ENCODE measurements at regions not wholly inside any gene's neighbourhood (a gene's known extent, or its start where the extent isn't known, plus 50 kb on each side); places are given as distances from the start of the nearest gene placed in this dataset.

DNA sequence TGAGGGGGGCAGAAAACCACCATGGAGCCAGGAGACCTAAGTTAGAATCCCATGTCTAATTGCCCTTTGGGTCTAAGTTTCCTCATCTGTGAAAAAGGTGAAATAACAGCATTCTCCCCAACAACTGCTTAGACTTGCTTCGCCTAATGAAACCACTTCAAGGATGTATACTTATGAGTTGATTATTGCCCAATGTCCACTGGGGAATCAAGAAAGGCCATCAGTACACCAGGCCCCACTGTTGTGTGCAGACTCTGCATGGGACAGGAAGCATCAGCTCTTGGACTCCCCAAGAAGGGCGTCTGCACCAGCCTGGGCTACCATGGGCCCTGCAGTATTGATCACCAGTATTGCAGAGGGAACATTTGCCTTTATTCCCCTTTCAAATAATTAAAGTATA, 189.6 kb downstream of the MAFB start:
- H3K27ac ChIP-seq (ENCODE audit: low read depth): no peak overlapping the region
- H3K4me1 Mint-ChIP-seq: peaks cover 14% of the 10 kb centered on the region; the same call in 2 of the 3 replicates
- H3K27ac Mint-ChIP-seq: no peak overlapping the region
- H3K27me3 ChIP-seq (ENCODE audit: insufficient read depth): no peaks in the 10 kb centered on the region
- H3K4me1 ChIP-seq (ENCODE audit: insufficient read depth): no peaks in the 10 kb centered on the region
- no peak overlapping the region for H3K4me3 ChIP-seq
- H4K20me1 ChIP-seq (replicated peaks; ENCODE audit: insufficient read depth): no peaks in the 10 kb centered on the region
- H3K4me3 Mint-ChIP-seq: no peak overlapping the region
- no peak for ATAC-seq
- no peak for TF ChIP-seq POLR2AphosphoS5 (IDR thresholded peaks at IDR 0.05; ENCODE audit: low read depth)
- no peak for TF ChIP-seq EZH2phosphoT487 (IDR thresholded peaks at IDR 0.05; ENCODE audit: unreplicated experiment)
- TF ChIP-seq NANOG (IDR thresholded peaks at IDR 0.05; ENCODE audit: borderline replicate concordance): no peak
- TF ChIP-seq, protein P1, sequence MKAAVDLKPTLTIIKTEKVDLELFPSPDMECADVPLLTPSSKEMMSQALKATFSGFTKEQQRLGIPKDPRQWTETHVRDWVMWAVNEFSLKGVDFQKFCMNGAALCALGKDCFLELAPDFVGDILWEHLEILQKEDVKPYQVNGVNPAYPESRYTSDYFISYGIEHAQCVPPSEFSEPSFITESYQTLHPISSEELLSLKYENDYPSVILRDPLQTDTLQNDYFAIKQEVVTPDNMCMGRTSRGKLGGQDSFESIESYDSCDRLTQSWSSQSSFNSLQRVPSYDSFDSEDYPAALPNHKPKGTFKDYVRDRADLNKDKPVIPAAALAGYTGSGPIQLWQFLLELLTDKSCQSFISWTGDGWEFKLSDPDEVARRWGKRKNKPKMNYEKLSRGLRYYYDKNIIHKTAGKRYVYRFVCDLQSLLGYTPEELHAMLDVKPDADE (IDR thresholded peaks at IDR 0.05): no peak
- H2AFZ ChIP-seq: no peak overlapping the region
- peaks cover 4% of the 10 kb centered on the region for H3K27me3 Mint-ChIP-seq (ENCODE audit: insufficient read depth, low read depth, poor library complexity)
- H3K4me2 ChIP-seq: no peak overlapping the region
- no peaks in the 10 kb centered on the region for H3F3A ChIP-seq (replicated peaks; ENCODE audit: low read depth)
- 0 out of 2 replicates have a peak, but pooled peaks cover 1% of the 10 kb centered on the region for H3K9me2 ChIP-seq (ENCODE audit: insufficient read depth)
- H3K9me3 Mint-ChIP-seq: no peaks in the 10 kb centered on the region
- DNase-seq (ENCODE audit: low spot score): no peak
- H3K36me3 Mint-ChIP-seq (ENCODE audit: low read depth): no peaks in the 10 kb centered on the region
- H3K79me2 ChIP-seq (replicated peaks; ENCODE audit: insufficient read depth): no peaks in the 10 kb centered on the region
- H3K36me3 ChIP-seq (ENCODE audit: insufficient read depth): no peaks in the 10 kb centered on the region

DNA sequence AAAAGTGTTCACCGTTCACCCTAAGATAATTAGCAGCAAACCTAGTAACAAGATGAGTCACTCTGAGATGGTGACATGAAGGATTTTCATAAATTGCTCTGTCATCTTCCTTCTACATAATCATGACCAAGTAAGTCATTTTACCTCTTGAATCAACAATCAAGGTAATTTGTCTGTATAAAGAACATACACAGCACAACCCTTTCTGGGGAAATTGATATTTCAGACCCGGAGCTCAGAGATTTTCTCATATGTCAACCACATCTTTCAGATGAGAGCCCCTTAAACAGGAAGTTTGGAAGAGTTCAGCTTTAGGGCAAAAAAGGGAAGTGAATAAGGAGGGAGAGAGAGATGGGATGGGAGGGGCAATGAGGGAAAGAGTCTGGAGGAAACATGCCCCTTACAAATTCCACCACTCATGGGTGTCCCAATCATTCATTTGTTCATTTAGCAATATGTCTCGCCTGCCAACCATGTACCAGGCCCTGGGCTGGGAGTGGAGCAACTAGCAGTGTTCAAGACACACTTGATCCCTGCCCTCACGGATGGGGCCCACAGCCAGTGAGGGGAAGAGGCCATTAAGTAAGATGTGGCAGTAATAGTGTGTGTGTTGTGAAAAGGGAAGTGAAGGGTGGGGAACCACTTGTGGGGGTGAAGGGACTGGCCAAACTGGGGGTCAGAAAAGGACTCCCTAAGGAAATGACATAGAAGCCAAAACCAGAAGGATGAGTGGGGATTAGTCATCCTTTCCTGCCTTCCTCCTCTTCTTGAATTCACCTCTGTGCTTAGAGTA, 190.9 kb downstream of the MAFB start:
- Mint-ChIP-seq H3K4me3 (no peak overlapping the region), H3K9me3 (no peaks in the 10 kb centered on the region), H3K27ac (no peak overlapping the region), H3K4me1 (peaks cover 7% of the 10 kb centered on the region; the same call in 2 of the 3 replicates), H3K36me3 (ENCODE audit: low read depth) (no peaks in the 10 kb centered on the region), H3K27me3 (ENCODE audit: insufficient read depth, low read depth, poor library complexity) (peaks cover 4% of the 10 kb centered on the region)
- Histone ChIP-seq H3K4me3 (no peak overlapping the region), H3K9me2 (ENCODE audit: insufficient read depth) (0 out of 2 replicates have a peak, but pooled peaks cover 3% of the 10 kb centered on the region), H3K27me3 (ENCODE audit: insufficient read depth) (no peaks in the 10 kb centered on the region), H3K4me1 (ENCODE audit: insufficient read depth) (no peaks in the 10 kb centered on the region), H2AFZ (no peak overlapping the region), H3K4me2 (no peak overlapping the region), H3K27ac (ENCODE audit: low read depth) (no peak overlapping the region), H3F3A (replicated peaks; ENCODE audit: low read depth) (no peaks in the 10 kb centered on the region), H3K79me2 (replicated peaks; ENCODE audit: insufficient read depth) (no peaks in the 10 kb centered on the region), H4K20me1 (replicated peaks; ENCODE audit: insufficient read depth) (no peaks in the 10 kb centered on the region), H3K36me3 (ENCODE audit: insufficient read depth) (no peaks in the 10 kb centered on the region)
- ATAC-seq: no peak
- DNase-seq (ENCODE audit: low spot score): no peak
- TF ChIP-seq ZNF331 (CRISPR knock-in tag; IDR thresholded peaks at IDR 0.05; ENCODE audit: low read depth) (no peak), POLR2AphosphoS5 (IDR thresholded peaks at IDR 0.05; ENCODE audit: low read depth) (no peak), EZH2 (IDR thresholded peaks at IDR 0.05; ENCODE audit: low read depth, unreplicated experiment) (no peak), ZNF114 (CRISPR knock-in tag; IDR thresholded peaks at IDR 0.05) (no peak)
- TF ChIP-seq, protein P2, sequence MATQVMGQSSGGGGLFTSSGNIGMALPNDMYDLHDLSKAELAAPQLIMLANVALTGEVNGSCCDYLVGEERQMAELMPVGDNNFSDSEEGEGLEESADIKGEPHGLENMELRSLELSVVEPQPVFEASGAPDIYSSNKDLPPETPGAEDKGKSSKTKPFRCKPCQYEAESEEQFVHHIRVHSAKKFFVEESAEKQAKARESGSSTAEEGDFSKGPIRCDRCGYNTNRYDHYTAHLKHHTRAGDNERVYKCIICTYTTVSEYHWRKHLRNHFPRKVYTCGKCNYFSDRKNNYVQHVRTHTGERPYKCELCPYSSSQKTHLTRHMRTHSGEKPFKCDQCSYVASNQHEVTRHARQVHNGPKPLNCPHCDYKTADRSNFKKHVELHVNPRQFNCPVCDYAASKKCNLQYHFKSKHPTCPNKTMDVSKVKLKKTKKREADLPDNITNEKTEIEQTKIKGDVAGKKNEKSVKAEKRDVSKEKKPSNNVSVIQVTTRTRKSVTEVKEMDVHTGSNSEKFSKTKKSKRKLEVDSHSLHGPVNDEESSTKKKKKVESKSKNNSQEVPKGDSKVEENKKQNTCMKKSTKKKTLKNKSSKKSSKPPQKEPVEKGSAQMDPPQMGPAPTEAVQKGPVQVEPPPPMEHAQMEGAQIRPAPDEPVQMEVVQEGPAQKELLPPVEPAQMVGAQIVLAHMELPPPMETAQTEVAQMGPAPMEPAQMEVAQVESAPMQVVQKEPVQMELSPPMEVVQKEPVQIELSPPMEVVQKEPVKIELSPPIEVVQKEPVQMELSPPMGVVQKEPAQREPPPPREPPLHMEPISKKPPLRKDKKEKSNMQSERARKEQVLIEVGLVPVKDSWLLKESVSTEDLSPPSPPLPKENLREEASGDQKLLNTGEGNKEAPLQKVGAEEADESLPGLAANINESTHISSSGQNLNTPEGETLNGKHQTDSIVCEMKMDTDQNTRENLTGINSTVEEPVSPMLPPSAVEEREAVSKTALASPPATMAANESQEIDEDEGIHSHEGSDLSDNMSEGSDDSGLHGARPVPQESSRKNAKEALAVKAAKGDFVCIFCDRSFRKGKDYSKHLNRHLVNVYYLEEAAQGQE (IDR thresholded peaks at IDR 0.05; ENCODE audit: unreplicated experiment): no peak
- TF ChIP-seq, protein P3, sequence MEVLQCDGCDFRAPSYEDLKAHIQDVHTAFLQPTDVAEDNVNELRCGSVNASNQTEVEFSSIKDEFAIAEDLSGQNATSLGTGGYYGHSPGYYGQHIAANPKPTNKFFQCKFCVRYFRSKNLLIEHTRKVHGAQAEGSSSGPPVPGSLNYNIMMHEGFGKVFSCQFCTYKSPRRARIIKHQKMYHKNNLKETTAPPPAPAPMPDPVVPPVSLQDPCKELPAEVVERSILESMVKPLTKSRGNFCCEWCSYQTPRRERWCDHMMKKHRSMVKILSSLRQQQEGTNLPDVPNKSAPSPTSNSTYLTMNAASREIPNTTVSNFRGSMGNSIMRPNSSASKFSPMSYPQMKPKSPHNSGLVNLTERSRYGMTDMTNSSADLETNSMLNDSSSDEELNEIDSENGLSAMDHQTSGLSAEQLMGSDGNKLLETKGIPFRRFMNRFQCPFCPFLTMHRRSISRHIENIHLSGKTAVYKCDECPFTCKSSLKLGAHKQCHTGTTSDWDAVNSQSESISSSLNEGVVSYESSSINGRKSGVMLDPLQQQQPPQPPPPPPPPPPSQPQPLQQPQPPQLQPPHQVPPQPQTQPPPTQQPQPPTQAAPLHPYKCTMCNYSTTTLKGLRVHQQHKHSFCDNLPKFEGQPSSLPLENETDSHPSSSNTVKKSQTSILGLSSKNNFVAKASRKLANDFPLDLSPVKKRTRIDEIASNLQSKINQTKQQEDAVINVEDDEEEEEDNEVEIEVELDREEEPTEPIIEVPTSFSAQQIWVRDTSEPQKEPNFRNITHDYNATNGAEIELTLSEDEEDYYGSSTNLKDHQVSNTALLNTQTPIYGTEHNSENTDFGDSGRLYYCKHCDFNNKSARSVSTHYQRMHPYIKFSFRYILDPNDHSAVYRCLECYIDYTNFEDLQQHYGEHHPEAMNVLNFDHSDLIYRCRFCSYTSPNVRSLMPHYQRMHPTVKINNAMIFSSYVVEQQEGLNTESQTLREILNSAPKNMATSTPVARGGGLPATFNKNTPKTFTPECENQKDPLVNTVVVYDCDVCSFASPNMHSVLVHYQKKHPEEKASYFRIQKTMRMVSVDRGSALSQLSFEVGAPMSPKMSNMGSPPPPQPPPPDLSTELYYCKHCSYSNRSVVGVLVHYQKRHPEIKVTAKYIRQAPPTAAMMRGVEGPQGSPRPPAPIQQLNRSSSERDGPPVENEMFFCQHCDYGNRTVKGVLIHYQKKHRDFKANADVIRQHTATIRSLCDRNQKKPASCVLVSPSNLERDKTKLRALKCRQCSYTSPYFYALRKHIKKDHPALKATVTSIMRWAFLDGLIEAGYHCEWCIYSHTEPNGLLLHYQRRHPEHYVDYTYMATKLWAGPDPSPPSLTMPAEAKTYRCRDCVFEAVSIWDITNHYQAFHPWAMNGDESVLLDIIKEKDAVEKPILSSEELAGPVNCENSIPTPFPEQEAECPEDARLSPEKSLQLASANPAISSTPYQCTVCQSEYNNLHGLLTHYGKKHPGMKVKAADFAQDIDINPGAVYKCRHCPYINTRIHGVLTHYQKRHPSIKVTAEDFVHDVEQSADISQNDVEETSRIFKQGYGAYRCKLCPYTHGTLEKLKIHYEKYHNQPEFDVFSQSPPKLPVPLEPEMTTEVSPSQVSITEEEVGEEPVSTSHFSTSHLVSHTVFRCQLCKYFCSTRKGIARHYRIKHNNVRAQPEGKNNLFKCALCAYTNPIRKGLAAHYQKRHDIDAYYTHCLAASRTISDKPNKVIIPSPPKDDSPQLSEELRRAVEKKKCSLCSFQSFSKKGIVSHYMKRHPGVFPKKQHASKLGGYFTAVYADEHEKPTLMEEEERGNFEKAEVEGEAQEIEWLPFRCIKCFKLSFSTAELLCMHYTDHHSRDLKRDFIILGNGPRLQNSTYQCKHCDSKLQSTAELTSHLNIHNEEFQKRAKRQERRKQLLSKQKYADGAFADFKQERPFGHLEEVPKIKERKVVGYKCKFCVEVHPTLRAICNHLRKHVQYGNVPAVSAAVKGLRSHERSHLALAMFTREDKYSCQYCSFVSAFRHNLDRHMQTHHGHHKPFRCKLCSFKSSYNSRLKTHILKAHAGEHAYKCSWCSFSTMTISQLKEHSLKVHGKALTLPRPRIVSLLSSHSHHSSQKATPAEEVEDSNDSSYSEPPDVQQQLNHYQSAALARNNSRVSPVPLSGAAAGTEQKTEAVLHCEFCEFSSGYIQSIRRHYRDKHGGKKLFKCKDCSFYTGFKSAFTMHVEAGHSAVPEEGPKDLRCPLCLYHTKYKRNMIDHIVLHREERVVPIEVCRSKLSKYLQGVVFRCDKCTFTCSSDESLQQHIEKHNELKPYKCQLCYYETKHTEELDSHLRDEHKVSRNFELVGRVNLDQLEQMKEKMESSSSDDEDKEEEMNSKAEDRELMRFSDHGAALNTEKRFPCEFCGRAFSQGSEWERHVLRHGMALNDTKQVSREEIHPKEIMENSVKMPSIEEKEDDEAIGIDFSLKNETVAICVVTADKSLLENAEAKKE (CRISPR knock-in tag; IDR thresholded peaks at IDR 0.05): no peak
